Effector CD8-positive, alpha-beta T cell (primary cell): ENCODE measurements at regions not wholly inside any gene's neighbourhood (a gene's known extent, or its start where the extent isn't known, plus 50 kb on each side); places are given as distances from the start of the nearest gene placed in this dataset.
"Not testable (repeated sequence)": the region's sequence is repeated elsewhere in the genome, so short reads cannot be mapped to it uniquely, and the experiment has no call there.

Experiments
- DNase-seq: peaks from one replicate; lab custom pipeline; 2025; lab: John Stamatoyannopoulos, UW

DNA sequence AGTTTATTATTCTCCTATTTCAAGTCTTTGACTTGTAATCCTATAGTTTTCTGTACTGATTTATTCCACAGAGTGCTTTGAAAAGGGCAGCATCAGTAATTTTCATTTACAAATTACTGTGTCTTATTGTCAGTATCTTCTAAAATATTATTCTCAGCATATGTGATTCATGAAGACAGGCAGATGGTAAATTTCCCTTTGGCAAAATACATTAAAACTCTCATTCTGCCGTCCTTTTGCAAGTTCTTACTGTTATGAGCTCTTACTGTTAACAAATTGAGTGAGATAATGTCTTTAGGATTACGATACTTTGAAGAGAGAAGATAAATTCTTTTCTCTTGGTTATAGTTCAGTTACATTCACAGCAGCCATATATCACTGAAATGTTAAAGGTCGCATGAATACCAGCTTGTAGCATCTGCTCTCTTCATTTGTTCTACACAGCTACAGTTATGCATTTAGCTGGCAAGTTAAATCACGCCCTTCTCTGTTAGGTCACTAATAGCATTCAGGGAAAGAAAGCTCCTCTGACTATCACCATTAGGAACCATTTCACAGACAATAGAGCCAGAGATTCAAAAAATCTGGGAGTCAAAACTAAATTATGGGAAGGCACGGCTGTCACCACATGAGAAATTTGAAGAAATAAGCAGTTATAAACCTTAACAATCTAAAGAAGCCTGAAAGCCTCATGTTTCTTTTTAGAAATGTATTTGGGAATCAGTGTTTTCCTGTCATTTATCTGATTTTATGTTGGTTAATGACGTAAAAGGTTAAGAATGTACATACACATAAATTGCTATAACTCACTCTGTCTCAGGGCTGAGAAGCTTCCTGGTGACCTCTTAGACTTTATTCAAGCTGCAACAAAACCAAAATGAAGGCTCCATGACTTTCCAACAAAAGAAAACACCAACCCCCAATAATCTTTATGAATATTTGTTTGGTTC lies 109.6 kb upstream of the SP4 start:
- no peak for DNase-seq

DNA sequence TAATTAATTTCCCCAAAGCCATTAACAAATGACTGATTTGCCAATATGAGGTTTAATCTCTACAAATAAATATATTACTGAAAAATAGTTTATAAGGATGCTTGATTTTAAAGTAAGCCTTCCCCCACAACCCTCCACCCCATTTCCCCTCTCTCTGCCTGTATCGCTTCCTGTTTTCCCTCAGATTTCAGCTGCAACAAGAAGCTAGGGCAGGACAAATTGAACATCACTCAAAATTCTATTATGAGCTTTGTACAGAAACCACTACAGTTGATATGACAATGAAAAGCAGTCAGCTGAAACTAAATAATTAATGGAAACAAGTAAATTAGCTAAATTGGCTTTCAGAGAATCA lies 109.0 kb upstream of the SP4 start:
- no peak for DNase-seq

DNA sequence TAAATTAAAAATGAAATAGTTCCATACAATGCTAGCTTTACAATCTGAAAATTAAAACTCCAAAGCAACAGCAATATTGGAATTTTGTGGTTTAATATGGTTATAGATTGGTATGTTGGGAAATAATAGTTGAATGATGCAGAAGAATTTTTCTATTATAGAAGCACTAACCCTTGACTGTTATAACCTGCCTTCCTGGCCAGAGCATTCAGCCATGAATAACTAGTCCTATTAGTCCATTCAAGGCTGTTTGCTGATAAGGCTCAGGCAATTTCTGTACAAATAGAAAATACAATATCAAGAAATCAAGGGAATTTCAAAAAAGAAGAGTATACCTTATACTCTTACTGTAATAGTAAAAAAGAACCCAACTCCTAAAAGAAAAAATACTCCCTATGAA lies 101.6 kb upstream of the SP4 start:
- DNase-seq: no peak

- no peak for DNase-seq
These were observed 101.0 kb upstream of the SP4 start for GRCh38 chr7:21326921-21327320.

GRCh38 chr7:21327422-21328409 lies 100.2 kb upstream of the SP4 start:
- no peak for DNase-seq

DNA sequence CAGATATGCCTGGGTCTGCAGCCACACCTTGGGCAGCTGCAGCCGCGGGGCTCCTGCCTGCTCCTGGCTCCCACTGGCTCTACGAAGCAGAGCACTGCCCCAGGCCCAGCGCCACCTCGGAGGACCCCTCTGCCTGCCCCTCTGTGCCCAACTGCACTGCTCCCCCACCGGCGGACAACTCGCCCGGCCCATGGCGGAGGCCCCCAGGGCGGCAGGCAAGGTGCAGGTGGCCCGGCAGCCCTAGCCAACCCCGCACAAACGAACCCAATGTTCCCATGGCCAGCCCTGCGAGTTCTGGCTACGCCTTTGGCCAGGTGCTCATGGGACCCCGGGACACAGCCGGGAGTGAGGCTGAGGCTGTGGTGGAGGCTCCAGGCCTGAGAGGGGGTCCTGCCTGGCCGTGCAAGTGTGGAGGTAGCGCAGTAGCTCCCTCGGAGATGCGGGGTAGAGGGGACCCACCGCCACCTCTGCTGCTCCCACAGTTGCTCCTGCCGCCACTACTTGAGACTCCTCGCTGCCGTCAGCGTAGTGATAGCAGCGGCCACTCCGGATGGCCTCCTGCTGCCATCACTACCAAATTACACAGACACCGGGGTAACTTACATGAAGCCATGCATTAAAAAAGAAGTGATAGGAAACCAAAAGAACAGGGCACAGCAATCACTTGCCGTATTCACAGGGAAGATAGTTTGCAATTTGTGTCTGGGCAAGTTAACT lies 97.3 kb upstream of the SP4 start:
- no peak for DNase-seq

- DNase-seq: no peak
These were observed 93.0 kb upstream of the SP4 start for GRCh38 chr7:21334906-21335305.

DNA sequence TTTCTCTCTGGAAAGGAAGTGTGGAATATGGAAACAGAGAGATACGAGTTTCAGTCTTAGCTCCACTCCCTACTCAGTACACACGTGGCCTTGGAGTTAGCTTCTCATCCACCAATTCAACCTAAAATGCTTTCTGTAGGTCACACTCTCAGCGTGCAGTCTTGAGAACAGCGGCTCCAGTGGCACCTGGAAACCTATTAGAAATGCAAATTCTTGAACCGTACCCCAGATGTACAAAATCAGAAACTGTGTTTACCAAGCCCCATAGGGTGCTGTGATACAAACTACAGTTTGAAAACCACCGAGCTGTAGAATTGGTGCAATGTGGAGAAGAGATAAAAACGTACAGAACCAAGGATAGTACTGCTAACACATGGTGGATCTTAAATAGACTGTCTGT lies 91.1 kb upstream of the SP4 start:
- no peak for DNase-seq

DNA sequence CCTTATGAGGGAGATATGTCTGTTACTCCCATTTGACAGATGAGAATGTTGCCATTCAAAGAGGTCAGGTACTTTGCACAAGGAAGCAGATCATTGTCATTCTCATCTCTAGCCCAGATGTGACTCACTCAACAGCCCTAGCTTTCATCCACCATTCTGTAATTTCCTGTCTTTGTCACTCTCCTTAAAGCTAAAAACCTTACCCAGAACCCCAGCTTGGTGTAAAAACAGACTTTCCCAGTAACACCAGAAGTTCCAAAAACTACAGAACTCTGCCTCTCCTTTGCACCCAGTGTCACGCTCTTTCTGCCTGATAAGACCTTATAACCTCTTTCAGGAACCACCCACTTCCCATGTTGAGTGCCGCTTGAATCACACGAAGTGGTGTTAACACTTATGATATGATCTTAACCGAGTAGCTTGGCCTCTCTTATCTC lies 89.1 kb upstream of the SP4 start:
- no peak for DNase-seq

DNA sequence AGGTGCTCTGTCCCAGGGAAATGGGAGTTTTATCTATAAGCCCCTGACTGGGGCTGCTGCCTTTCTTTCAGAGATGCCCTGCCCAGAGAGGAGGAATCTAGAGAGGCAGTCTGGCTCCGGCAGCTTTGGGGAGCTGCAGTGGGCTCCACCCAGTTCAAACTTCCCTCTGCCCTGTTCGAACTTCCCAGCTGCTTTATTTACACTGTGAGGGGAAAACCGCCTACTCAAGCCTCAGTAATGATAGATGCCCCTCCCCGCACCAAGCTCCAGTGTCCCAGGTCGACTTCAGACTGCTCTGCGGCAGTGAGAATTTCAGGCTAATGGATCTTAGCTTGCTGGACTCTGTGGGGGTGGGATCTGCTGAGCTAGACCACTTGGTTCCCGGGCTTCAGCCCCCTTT lies 83.0 kb upstream of the SP4 start:
- DNase-seq: not testable (repeated sequence)

GRCh38 chr7:21345361-21345760 lies 82.5 kb upstream of the SP4 start:
- DNase-seq: no peak

DNA sequence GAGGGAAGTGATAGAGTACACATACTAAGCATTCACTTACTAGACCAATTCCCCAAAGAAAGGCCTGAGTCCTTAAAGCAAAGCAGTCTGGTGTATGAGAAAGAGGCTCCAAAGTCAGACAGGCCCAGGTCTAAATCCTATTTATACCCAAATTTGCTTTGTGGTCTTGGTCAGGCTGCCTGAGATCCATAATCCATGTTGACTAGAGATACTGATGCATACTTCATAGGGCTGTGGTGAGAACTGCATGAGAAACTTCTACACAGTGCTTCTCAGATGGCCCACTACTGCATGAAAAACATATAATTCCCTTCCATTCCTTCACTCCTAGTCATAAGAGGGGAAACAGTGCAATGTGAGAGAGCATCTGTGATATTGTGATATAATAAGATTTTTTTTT lies 81.6 kb upstream of the SP4 start:
- no peak for DNase-seq

DNA sequence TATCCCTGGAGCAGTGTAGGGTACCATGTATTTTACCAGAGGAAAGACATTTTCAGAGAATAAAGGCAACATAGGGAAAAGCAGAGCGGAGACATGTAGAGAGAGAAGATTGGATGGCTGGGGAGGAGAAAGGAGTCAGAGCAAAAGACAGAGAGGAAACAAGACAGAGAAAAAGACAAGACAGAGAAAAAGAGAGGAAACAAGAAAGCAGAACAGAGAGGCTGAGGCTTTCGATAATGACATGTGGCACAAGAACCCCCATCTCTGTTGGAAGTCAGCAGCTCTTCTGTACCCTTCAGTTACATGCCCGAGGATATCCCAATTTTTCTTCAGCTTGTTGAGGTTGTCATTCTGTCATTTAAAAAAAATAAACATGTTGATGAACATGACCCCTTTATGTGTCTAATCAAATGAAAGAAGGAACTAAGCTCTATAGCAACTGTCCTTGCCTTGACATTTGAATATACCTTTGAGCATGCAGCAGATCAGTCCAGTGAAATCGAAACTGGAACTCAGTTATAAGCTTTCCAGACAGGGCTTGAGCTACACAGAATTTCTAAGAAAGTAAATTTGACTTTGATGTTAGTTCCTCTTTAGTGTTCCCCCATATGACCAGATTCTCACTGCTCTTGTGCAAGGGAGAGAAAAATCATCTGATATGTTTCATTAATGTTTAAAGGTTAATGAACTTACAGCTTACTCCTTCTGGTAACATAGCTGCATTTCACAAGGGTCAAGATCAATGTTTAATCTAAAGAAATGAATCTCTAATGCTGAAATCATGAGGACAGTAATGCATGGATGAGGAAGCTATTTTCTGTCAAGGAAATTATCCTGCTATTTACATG lies 75.1 kb upstream of the SP4 start:
- DNase-seq: no peak

GRCh38 chr7:21353388-21353780 lies 74.5 kb upstream of the SP4 start:
- DNase-seq: no peak

DNA sequence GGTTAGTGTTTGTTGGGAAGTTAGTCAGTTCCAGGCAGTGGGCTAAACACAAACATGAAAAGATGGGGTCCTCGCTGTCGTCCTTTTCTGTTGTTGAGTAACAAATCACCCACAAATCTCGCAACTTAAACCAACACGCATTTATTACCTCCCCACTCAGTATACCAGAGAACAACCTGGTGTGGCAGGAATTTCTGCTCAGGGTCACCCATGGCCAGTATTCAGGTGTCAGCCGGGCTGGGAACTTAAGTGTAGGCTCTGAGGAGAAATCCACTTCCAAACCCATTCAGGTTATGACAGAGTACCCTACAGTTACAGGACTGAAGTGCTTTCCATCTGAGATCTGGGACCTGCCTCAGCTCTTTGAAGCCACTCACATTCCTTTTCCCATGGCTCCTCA lies 73.6 kb upstream of the SP4 start:
- no peak for DNase-seq

GRCh38 chr7:21355406-21355874 lies 72.4 kb upstream of the SP4 start:
- no peak for DNase-seq

DNA sequence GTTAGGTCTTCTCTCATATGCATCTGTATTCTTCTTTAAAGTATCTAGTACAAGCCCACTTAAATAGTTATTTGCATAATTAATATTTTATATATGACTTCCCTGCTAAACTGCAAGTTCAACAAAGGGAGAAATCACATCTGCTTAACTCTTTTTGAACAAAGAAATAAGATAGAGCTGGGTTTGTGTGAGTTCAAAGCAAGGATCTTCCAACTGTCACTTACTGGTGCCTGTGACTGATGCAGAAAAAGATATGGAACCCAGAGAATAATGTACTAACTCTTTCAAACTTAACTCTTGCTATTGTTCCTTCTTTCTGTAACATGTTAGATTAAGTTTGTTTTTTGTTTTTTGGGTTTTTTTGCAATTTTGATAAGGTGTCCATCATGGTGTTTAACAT lies 71.3 kb upstream of the SP4 start:
- no peak for DNase-seq

GRCh38 chr7:21357151-21358097 lies 70.5 kb upstream of the SP4 start:
- DNase-seq: no peak

DNA sequence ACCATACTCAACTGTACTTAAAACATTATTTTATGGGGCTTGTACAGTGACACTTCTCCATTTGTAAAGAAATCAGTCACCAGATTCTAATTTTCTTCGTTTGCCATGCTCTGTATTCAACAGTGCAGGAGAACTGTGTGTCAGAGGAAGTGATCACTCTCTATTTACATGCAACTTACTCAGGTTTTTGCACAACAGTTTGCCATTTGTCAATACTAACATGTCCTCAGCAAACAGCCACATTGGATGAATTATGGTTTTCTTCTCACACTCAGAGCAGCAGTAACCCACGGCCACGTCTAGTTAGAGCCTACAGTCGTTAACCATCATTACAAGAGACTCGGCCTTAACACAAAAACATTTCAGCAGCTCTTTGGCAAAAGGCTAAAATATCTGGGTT lies 69.2 kb upstream of the SP4 start:
- DNase-seq: no peak

DNA sequence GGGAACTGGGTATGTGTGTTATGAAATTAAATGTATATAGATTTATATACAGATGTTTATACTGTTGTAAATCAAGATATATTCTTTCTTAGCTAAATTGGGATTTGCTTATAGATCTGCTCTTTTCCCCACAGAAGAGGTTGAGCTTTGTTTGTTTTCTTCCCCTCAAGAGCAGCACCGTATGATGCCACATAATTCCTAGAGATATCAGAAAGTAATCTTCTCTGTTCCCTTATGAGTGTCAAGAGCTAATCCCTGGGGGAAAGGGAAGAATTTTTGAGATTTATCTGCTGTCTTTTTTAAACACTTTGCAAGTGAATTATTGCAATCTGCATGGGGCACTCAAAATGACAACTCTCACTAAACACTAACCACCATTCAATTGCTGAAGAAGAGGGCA lies 68.7 kb upstream of the SP4 start:
- no peak for DNase-seq
